ENCODE measurements at regions not wholly inside any gene's neighbourhood (a gene's known extent, or its start where the extent isn't known, plus 50 kb on each side); places are given as distances from the start of the nearest gene placed in this dataset.

DNA sequence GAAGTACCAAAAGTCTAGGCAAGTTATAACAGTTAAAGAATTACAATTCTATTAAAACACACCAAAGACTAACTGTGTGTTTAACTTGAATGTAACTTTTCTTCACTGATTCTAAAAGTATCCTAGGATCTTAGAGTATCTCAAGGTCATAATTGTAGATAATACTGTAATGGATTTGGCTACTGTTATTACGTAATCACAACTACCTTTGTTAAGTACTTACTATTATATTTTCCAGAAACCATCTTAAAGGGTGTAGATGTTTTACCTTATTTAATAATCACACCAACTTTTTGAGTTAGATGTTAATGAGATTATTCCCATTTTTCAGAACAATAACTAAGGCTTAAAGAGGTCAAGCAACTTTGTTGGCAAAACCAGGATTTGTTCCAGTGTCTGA, 161.3 kb upstream of the REG3A start:
- Mint-ChIP-seq H3K36me3 (no peaks in the 10 kb centered on the region), H3K27me3 (no peaks in the 10 kb centered on the region), H3K9me3 (peaks cover 3 to 23% (median 11%) of the 10 kb centered on the region in 5 donors), H3K27ac (no peak overlapping the region), H3K4me3 (no peak overlapping the region), H3K4me1 (no peaks in the 10 kb centered on the region)
- no peaks in the 10 kb centered on the region for H3K36me3 ChIP-seq (ENCODE audit: insufficient read depth, low read length)
- no peak for DNase-seq
- CTCF ChIA-PET, result no interaction called here
- H3K4me3 ChIP-seq (ENCODE audit: low read length), result no peak overlapping the region
- no peaks in the 10 kb centered on the region for H3K4me1 ChIP-seq (ENCODE audit: insufficient read depth, low read length)
- POLR2A ChIA-PET, result no interaction called here
- H3K27ac ChIP-seq (ENCODE audit: low read depth, low read length), result no peak overlapping the region
- no peaks in the 10 kb centered on the region for H3K9me3 ChIP-seq (ENCODE audit: low read length)
- no peaks in the 10 kb centered on the region for H3K27me3 ChIP-seq (ENCODE audit: insufficient read depth, low read length, poor library complexity, severe bottlenecking)

DNA sequence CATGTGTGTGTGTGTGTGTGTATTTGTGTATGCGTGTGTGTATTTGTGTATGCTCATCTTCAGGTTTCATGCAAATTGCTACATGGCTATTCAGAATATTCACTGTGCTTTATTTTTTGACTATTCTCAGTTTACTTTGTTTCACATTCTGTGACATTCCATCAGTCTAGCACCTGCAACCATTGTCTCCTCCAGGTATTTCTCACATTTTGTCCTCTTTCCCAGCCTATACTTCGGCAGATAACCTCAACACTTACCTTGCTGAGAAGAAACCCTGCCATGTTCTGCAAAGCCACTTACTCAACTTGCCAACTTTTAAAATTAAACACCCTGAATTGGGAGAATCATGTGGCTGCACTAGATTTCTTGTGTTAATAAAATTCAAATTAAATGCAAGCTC, 135.4 kb upstream of the REG3A start:
- no peaks in the 10 kb centered on the region for H3K4me1 ChIP-seq (ENCODE audit: insufficient read depth, low read length)
- Mint-ChIP-seq H3K27me3 (no peaks in the 10 kb centered on the region), H3K27ac (no peak overlapping the region), H3K4me1 (no peaks in the 10 kb centered on the region), H3K4me3 (no peak overlapping the region), H3K9me3 (peaks cover 0 to 31% (median 12%) of the 10 kb centered on the region in 5 donors), H3K36me3 (no peaks in the 10 kb centered on the region)
- H3K27me3 ChIP-seq (ENCODE audit: insufficient read depth, low read length, poor library complexity, severe bottlenecking), result no peaks in the 10 kb centered on the region
- ChIA-PET CTCF (no interaction called here), POLR2A (no interaction called here)
- H3K27ac ChIP-seq (ENCODE audit: low read depth, low read length), result no peak overlapping the region
- no peaks in the 10 kb centered on the region for H3K36me3 ChIP-seq (ENCODE audit: insufficient read depth, low read length)
- DNase-seq, result no peak
- H3K9me3 ChIP-seq (ENCODE audit: low read length), result no peaks in the 10 kb centered on the region
- no peak overlapping the region for H3K4me3 ChIP-seq (ENCODE audit: low read length)

- Mint-ChIP-seq H3K9me3 (peaks cover 5 to 30% (median 18%) of the 10 kb centered on the region in 5 donors), H3K27ac (no peak overlapping the region), H3K4me1 (no peaks in the 10 kb centered on the region), H3K27me3 (no peaks in the 10 kb centered on the region), H3K4me3 (no peak overlapping the region), H3K36me3 (no peaks in the 10 kb centered on the region)
- Histone ChIP-seq H3K4me3 (ENCODE audit: low read length) (no peak overlapping the region), H3K27me3 (ENCODE audit: insufficient read depth, low read length, poor library complexity, severe bottlenecking) (no peaks in the 10 kb centered on the region), H3K36me3 (ENCODE audit: insufficient read depth, low read length) (no peaks in the 10 kb centered on the region), H3K9me3 (ENCODE audit: low read length) (no peaks in the 10 kb centered on the region), H3K27ac (ENCODE audit: low read depth, low read length) (no peak overlapping the region), H3K4me1 (ENCODE audit: insufficient read depth, low read length) (no peaks in the 10 kb centered on the region)
- no peak for DNase-seq
- ChIA-PET CTCF (no interaction called here), POLR2A (no interaction called here)
These were observed 133.4 kb upstream of the REG3A start for GRCh38 chr2:79292958-79293315.

DNA sequence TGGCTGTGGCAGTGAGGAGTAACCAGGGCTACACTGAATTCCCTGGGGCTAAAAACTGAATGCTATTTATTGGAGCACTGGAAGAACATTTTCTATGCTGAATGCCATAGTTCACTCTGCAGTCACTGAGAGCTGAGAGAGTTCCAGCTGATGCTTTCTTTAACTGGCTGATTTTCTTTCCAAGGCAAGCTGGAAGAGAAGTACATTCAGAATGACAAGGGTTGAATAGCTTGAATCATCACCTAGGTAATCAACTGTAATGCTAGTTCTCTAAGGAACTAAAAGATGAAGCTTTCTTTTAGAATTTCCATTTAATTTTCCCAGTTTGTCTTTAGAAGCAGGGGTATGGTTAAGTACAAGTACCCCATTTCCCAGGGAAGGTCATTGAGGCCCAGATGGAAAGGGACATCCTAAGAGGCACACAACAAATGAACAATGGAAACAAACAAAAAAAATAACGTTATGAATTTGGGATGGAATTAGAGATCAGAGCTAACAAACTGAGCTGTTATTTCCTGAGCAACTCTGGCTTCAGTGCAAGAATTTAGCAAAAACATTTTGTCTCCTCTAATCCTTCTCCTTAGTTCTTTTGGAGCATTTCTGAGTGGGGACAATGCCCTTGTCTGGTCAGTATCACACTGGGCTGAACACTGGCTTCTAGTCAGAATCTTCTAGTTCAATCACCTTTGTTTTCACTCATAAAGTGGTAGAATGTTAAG, 132.8 kb upstream of the REG3A start:
- ChIA-PET POLR2A (no interaction called here), CTCF (no interaction called here)
- Histone ChIP-seq H3K36me3 (ENCODE audit: insufficient read depth, low read length) (no peaks in the 10 kb centered on the region), H3K4me3 (ENCODE audit: low read length) (no peak overlapping the region), H3K27me3 (ENCODE audit: insufficient read depth, low read length, poor library complexity, severe bottlenecking) (no peaks in the 10 kb centered on the region), H3K27ac (ENCODE audit: low read depth, low read length) (no peak overlapping the region), H3K9me3 (ENCODE audit: low read length) (no peaks in the 10 kb centered on the region), H3K4me1 (ENCODE audit: insufficient read depth, low read length) (no peaks in the 10 kb centered on the region)
- Mint-ChIP-seq H3K27me3 (no peaks in the 10 kb centered on the region), H3K27ac (no peak overlapping the region), H3K4me3 (no peak overlapping the region), H3K4me1 (no peaks in the 10 kb centered on the region), H3K9me3 (peaks cover 5 to 26% (median 14%) of the 10 kb centered on the region in 5 donors), H3K36me3 (no peaks in the 10 kb centered on the region)
- DNase-seq, result no peak

DNA sequence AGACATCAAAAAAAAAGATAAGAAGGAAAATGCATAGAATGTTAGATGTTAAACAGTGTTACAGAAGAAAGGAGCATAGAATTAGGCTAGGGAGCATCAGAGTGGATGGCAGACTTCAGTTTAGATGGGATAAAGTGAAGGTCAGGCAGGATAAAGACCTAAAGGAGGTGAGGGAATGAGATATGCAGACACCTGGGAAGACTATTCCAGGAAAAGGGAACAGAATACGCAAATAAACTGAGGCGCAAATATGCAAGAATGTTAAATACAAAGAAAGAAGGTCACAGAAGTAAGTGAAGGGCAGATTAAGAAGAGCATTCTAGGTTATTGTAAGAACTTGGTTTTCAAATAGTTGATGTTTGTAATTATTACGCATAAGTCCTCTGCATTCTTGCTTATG, 116.3 kb upstream of the REG3A start:
- ChIA-PET POLR2A (no interaction called here), CTCF (no interaction called here)
- Histone ChIP-seq H3K9me3 (ENCODE audit: low read length) (no peaks in the 10 kb centered on the region), H3K4me1 (ENCODE audit: insufficient read depth, low read length) (no peaks in the 10 kb centered on the region), H3K27ac (ENCODE audit: low read depth, low read length) (no peak overlapping the region), H3K4me3 (ENCODE audit: low read length) (no peak overlapping the region), H3K27me3 (ENCODE audit: insufficient read depth, low read length, poor library complexity, severe bottlenecking) (no peaks in the 10 kb centered on the region), H3K36me3 (ENCODE audit: insufficient read depth, low read length) (no peaks in the 10 kb centered on the region)
- no peak for DNase-seq
- no peaks in the 10 kb centered on the region for H3K4me1 Mint-ChIP-seq
- no peaks in the 10 kb centered on the region for H3K36me3 Mint-ChIP-seq
- H3K4me3 Mint-ChIP-seq, result no peak overlapping the region
- no peak overlapping the region for H3K27ac Mint-ChIP-seq
- peaks cover 2 to 28% (median 11%) of the 10 kb centered on the region in 5 donors for H3K9me3 Mint-ChIP-seq
- no peaks in the 10 kb centered on the region for H3K27me3 Mint-ChIP-seq

GRCh38 chr2:79275197-79275596, 115.6 kb upstream of the REG3A start:
- ChIA-PET POLR2A (no interaction called here), CTCF (no interaction called here)
- Histone ChIP-seq H3K4me1 (ENCODE audit: insufficient read depth, low read length) (no peaks in the 10 kb centered on the region), H3K4me3 (ENCODE audit: low read length) (no peak overlapping the region), H3K36me3 (ENCODE audit: insufficient read depth, low read length) (no peaks in the 10 kb centered on the region), H3K9me3 (ENCODE audit: low read length) (no peaks in the 10 kb centered on the region), H3K27ac (ENCODE audit: low read depth, low read length) (no peak overlapping the region), H3K27me3 (ENCODE audit: insufficient read depth, low read length, poor library complexity, severe bottlenecking) (no peaks in the 10 kb centered on the region)
- DNase-seq, result no peak
- Mint-ChIP-seq H3K9me3 (peaks cover 9 to 35% (median 14%) of the 10 kb centered on the region in 5 donors), H3K4me1 (no peaks in the 10 kb centered on the region), H3K27me3 (no peaks in the 10 kb centered on the region), H3K27ac (no peak overlapping the region), H3K36me3 (no peaks in the 10 kb centered on the region), H3K4me3 (no peak overlapping the region)

GRCh38 chr2:79272616-79273015, 113.1 kb upstream of the REG3A start:
- H3K27ac ChIP-seq (ENCODE audit: low read depth, low read length), result no peak overlapping the region
- no peak for DNase-seq
- Mint-ChIP-seq H3K4me1 (no peaks in the 10 kb centered on the region), H3K27me3 (no peaks in the 10 kb centered on the region), H3K27ac (no peak overlapping the region), H3K36me3 (no peaks in the 10 kb centered on the region), H3K9me3 (peaks cover 9 to 40% (median 17%) of the 10 kb centered on the region in 5 donors), H3K4me3 (no peak overlapping the region)
- H3K36me3 ChIP-seq (ENCODE audit: insufficient read depth, low read length), result no peaks in the 10 kb centered on the region
- ChIA-PET CTCF (no interaction called here), POLR2A (no interaction called here)
- no peaks in the 10 kb centered on the region for H3K4me1 ChIP-seq (ENCODE audit: insufficient read depth, low read length)
- H3K4me3 ChIP-seq (ENCODE audit: low read length), result no peak overlapping the region
- no peaks in the 10 kb centered on the region for H3K9me3 ChIP-seq (ENCODE audit: low read length)
- no peaks in the 10 kb centered on the region for H3K27me3 ChIP-seq (ENCODE audit: insufficient read depth, low read length, poor library complexity, severe bottlenecking)

- H3K9me3 ChIP-seq (ENCODE audit: low read length), result no peaks in the 10 kb centered on the region
- Mint-ChIP-seq H3K36me3 (no peaks in the 10 kb centered on the region), H3K9me3 (peaks cover 9 to 40% (median 19%) of the 10 kb centered on the region in 5 donors), H3K4me3 (no peak overlapping the region), H3K27me3 (no peaks in the 10 kb centered on the region), H3K4me1 (no peaks in the 10 kb centered on the region), H3K27ac (no peak overlapping the region)
- CTCF ChIA-PET, result no interaction called here
- no peak overlapping the region for H3K4me3 ChIP-seq (ENCODE audit: low read length)
- H3K4me1 ChIP-seq (ENCODE audit: insufficient read depth, low read length), result no peaks in the 10 kb centered on the region
- DNase-seq, result no peak
- no peaks in the 10 kb centered on the region for H3K36me3 ChIP-seq (ENCODE audit: insufficient read depth, low read length)
- H3K27me3 ChIP-seq (ENCODE audit: insufficient read depth, low read length, poor library complexity, severe bottlenecking), result no peaks in the 10 kb centered on the region
- H3K27ac ChIP-seq (ENCODE audit: low read depth, low read length), result no peak overlapping the region
- POLR2A ChIA-PET, result no interaction called here
These were observed 111.9 kb upstream of the REG3A start for GRCh38 chr2:79271456-79271855.

DNA sequence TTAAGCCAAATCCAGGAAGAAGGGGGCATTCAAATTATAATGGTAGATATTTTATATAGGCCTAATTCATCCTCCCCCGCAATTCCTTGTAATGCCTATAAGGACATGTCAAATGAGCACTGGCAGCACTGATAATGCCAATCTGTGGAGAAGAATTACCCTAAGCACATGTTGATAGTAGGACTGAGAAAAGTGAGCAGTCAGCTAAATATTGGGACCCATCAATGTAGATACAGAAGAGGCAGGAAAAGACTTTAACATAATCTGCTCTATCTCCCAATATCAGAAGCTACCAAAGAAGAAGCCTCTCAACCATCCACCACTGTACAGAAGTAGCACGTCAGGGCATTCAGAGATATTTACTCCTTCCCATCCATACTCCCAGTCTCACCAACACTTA, 101.3 kb upstream of the REG3A start:
- Mint-ChIP-seq H3K27ac (no peak overlapping the region), H3K4me1 (no peaks in the 10 kb centered on the region), H3K4me3 (no peak overlapping the region), H3K9me3 (peaks cover 5 to 30% (median 11%) of the 10 kb centered on the region in 5 donors), H3K36me3 (no peaks in the 10 kb centered on the region), H3K27me3 (no peaks in the 10 kb centered on the region)
- no peak for DNase-seq
- POLR2A ChIA-PET, result no interaction called here
- CTCF ChIA-PET, result no interaction called here
- H3K9me3 ChIP-seq (ENCODE audit: low read length), result no peaks in the 10 kb centered on the region
- no peak overlapping the region for H3K27ac ChIP-seq (ENCODE audit: low read depth, low read length)
- no peaks in the 10 kb centered on the region for H3K36me3 ChIP-seq (ENCODE audit: insufficient read depth, low read length)
- no peak overlapping the region for H3K4me3 ChIP-seq (ENCODE audit: low read length)
- H3K27me3 ChIP-seq (ENCODE audit: insufficient read depth, low read length, poor library complexity, severe bottlenecking), result no peaks in the 10 kb centered on the region
- H3K4me1 ChIP-seq (ENCODE audit: insufficient read depth, low read length), result no peaks in the 10 kb centered on the region

Data from CD8-positive, alpha-beta memory T cell (primary cell).